Liver (tissue), 8 donors: ENCODE measurements at regions not wholly inside any gene's neighbourhood (a gene's known extent, or its start where the extent isn't known, plus 50 kb on each side); places are given as distances from the start of the nearest gene placed in this dataset.

ENCODE experiments used
- DNase-seq: peaks from one replicate; pipeline ENCODE4 v3.0.0-alpha.2; 2017; ENCODE audit warnings: low spot score
- H3K27ac ChIP-seq, 2 donors: one replicate each; pipeline ENCODE4 v1.7.0; 2013; ENCODE audit warnings: inconsistent platforms in 2 of 2, low read length in 2 of 2, control low read depth in 1 of 2, low read depth in 1 of 2, mild to moderate bottlenecking in 1 of 2
- H3K27me3 ChIP-seq, 4 donors: one replicate each; pipeline versions ENCODE4 v1.6.1 to v1.7.0; 2013; ENCODE audit warnings: low read length in 3 of 4, inconsistent platforms in 1 of 4, mild to moderate bottlenecking in 1 of 4, moderate library complexity in 1 of 4; ENCODE audit not compliant: control insufficient read depth in 4 of 4, insufficient read depth in 4 of 4
- H3K36me3 ChIP-seq, 4 donors: one replicate each; pipeline versions ENCODE4 v1.6.1 to v1.7.0; 2013; ENCODE audit warnings: low read length in 3 of 4, mild to moderate bottlenecking in 3 of 4, low read depth in 1 of 4, moderate library complexity in 1 of 4; ENCODE audit not compliant: control insufficient read depth in 4 of 4, insufficient read depth in 3 of 4
- H3K4me1 ChIP-seq, 4 donors: one replicate each; pipeline versions ENCODE4 v1.6.1 to v1.7.0; 2013; ENCODE audit warnings: low read length in 3 of 4, mild to moderate bottlenecking in 3 of 4, moderate library complexity in 1 of 4; ENCODE audit not compliant: control insufficient read depth in 4 of 4, insufficient read depth in 4 of 4
- H3K4me3 ChIP-seq, 3 donors: one replicate each; pipeline versions ENCODE4 v1.6.1 to v1.7.0; 2013; ENCODE audit warnings: low read length in 3 of 3, control low read depth in 1 of 3, low read depth in 1 of 3, mild to moderate bottlenecking in 1 of 3
- H3K9ac ChIP-seq, 2 donors: one replicate each; pipeline ENCODE4 v1.7.0; 2013; ENCODE audit warnings: low read length in 2 of 2, mild to moderate bottlenecking in 2 of 2, moderate library complexity in 2 of 2, control low read depth in 1 of 2, low read depth in 1 of 2
- H3K9me3 ChIP-seq, 4 donors: one replicate each; pipeline versions ENCODE4 v1.6.1 to v1.7.0; 2013; ENCODE audit warnings: low read length in 3 of 4; ENCODE audit not compliant: control insufficient read depth in 4 of 4
- EGR1 ChIP-seq, 2 donors: IDR thresholded peaks; 2 replicates each; pipeline ENCODE4 v1.6.1; 2016 to 2018; ENCODE audit warnings: antibody characterized with exemption in 2 of 2, low read depth in 2 of 2
- FOXA1 ChIP-seq: IDR thresholded peaks from 2 replicates; pipeline ENCODE4 v1.6.1; 2016; ENCODE audit warnings: antibody characterized with exemption
- FOXA2 ChIP-seq: IDR thresholded peaks from 2 replicates; pipeline ENCODE4 v1.6.1; 2016; ENCODE audit warnings: antibody characterized with exemption
- HNF4G ChIP-seq: IDR thresholded peaks from 2 replicates; pipeline ENCODE4 v1.6.1; 2016; ENCODE audit warnings: antibody characterized with exemption
- JUND ChIP-seq, 2 donors: IDR thresholded peaks; 2 replicates each; pipeline ENCODE4 v1.6.1; 2016; ENCODE audit warnings: antibody characterized with exemption in 2 of 2
- NR2F2 ChIP-seq: IDR thresholded peaks from 2 replicates; pipeline ENCODE4 v1.6.1; 2016; ENCODE audit warnings: antibody characterized with exemption
- RAD21 ChIP-seq, 2 donors: IDR thresholded peaks; 2 replicates each; pipeline ENCODE4 v1.6.1; 2016; ENCODE audit warnings: antibody characterized with exemption in 2 of 2, mild to moderate bottlenecking in 2 of 2
- RXRA ChIP-seq, 2 donors: IDR thresholded peaks; 2 replicates each; pipeline ENCODE4 v1.6.1; 2017 to 2018; ENCODE audit warnings: antibody characterized with exemption in 2 of 2, mild to moderate bottlenecking in 1 of 2
- SP1 ChIP-seq: IDR thresholded peaks from 2 replicates; pipeline ENCODE4 v1.6.1; 2018; ENCODE audit warnings: antibody characterized with exemption, mild to moderate bottlenecking
- YY1 ChIP-seq: IDR thresholded peaks from 2 replicates; pipeline ENCODE4 v1.6.1; 2016; ENCODE audit warnings: antibody characterized with exemption, mild to moderate bottlenecking
- WGBS: extraction: QIAGEN DNeasy Blood & Tissue Kit; methylation state at CpG from one replicate; pipeline ENCODE4 v1.1.7; 2013; 5-methylcytosine and 5-hydroxymethylcytosine counted together
- TF ChIP-seq, protein P1 (sequence below): IDR thresholded peaks from 2 replicates; pipeline ENCODE4 v1.6.1; 2016; ENCODE audit warnings: antibody characterized with exemption, mild to moderate bottlenecking
- TF ChIP-seq, protein P2 (sequence below): IDR thresholded peaks from 2 replicates; pipeline ENCODE4 v1.6.1; 2016; ENCODE audit warnings: antibody characterized with exemption
- TF ChIP-seq, protein P3 (sequence below): IDR thresholded peaks from 2 replicates; pipeline ENCODE4 v1.6.1; 2016; ENCODE audit warnings: antibody characterized with exemption
- TF ChIP-seq, protein P4 (sequence below): IDR thresholded peaks from 2 replicates; pipeline ENCODE4 v1.6.1; 2016; ENCODE audit warnings: antibody characterized with exemption
- TF ChIP-seq, protein P5 (sequence below): fragments of 150-350 bp; IDR thresholded peaks from 2 replicates; pipeline ENCODE4 v1.5.1; 2017; ENCODE audit warnings: improper control_type of control experiment, low read depth, low read length; ENCODE audit not compliant: missing input control
- donor health status: healthy.
- donor health status: healthy.
- donor health status: healthy.
- donor health status: healthy.
- donor health status: healthy.

DNA sequence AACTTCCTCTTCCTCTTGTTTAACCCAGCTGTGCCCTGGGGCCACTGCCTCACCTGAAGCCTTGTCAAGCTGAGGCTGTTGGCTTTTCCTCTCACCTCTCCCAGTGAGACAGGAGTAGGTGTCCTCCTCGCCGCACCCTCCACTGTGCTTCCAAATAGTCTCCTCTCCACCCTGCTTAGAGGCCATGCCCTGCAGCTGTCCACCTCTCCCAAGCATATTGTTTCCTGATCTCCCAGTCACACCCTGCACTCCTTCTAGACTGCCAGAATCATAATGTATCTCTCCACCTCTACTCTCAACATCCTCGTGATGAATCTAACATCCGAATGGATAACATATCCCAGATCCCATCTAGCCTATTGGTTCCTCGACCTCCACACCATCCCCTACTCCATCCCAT is 196.3 kb upstream of the GHITM start (continued):
- TF ChIP-seq, protein P1, sequence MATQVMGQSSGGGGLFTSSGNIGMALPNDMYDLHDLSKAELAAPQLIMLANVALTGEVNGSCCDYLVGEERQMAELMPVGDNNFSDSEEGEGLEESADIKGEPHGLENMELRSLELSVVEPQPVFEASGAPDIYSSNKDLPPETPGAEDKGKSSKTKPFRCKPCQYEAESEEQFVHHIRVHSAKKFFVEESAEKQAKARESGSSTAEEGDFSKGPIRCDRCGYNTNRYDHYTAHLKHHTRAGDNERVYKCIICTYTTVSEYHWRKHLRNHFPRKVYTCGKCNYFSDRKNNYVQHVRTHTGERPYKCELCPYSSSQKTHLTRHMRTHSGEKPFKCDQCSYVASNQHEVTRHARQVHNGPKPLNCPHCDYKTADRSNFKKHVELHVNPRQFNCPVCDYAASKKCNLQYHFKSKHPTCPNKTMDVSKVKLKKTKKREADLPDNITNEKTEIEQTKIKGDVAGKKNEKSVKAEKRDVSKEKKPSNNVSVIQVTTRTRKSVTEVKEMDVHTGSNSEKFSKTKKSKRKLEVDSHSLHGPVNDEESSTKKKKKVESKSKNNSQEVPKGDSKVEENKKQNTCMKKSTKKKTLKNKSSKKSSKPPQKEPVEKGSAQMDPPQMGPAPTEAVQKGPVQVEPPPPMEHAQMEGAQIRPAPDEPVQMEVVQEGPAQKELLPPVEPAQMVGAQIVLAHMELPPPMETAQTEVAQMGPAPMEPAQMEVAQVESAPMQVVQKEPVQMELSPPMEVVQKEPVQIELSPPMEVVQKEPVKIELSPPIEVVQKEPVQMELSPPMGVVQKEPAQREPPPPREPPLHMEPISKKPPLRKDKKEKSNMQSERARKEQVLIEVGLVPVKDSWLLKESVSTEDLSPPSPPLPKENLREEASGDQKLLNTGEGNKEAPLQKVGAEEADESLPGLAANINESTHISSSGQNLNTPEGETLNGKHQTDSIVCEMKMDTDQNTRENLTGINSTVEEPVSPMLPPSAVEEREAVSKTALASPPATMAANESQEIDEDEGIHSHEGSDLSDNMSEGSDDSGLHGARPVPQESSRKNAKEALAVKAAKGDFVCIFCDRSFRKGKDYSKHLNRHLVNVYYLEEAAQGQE = no peak
- TF ChIP-seq RAD21 (IDR thresholded peaks at IDR 0.05) = no peak

DNA sequence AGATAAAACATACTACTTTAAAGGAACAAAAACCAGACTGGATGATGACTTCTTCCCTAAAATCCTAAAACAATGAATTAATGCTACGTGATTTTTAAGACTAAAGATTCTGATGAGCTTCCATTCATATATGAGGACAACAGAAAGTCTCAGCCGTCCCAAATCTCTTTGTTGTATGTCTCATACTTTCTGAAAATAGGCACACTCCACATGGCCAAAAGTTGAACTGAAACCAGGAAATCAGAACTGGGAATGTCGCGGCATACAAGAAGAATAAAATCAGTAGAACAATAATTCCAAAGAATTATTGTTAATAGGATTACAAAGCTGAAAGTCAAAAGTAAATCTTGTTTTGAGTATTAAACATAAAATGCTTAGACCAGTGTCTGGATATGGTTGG is 195.4 kb upstream of the GHITM start:
- no peak overlapping the region for H3K4me3 ChIP-seq
- TF ChIP-seq, protein P2, sequence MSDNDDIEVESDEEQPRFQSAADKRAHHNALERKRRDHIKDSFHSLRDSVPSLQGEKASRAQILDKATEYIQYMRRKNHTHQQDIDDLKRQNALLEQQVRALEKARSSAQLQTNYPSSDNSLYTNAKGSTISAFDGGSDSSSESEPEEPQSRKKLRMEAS = no peak
- TF ChIP-seq JUND (IDR thresholded peaks at IDR 0.05) = no peak
- no peak for TF ChIP-seq RXRA (IDR thresholded peaks at IDR 0.05)
- TF ChIP-seq NR2F2 = no peak
- no peak for TF ChIP-seq FOXA1
- TF ChIP-seq, protein P3, sequence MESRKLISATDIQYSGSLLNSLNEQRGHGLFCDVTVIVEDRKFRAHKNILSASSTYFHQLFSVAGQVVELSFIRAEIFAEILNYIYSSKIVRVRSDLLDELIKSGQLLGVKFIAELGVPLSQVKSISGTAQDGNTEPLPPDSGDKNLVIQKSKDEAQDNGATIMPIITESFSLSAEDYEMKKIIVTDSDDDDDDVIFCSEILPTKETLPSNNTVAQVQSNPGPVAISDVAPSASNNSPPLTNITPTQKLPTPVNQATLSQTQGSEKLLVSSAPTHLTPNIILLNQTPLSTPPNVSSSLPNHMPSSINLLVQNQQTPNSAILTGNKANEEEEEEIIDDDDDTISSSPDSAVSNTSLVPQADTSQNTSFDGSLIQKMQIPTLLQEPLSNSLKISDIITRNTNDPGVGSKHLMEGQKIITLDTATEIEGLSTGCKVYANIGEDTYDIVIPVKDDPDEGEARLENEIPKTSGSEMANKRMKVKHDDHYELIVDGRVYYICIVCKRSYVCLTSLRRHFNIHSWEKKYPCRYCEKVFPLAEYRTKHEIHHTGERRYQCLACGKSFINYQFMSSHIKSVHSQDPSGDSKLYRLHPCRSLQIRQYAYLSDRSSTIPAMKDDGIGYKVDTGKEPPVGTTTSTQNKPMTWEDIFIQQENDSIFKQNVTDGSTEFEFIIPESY = no peak
- H3K9ac ChIP-seq = no peak overlapping the region
- 78% methylated on average over 4 of the region's 4 CpGs for WGBS
- no peaks in the 10 kb centered on the region for H3K36me3 ChIP-seq
- peaks cover 0 to 5% (median 0%) of the 10 kb centered on the region in 4 donors for H3K27me3 ChIP-seq
- no peaks in the 10 kb centered on the region for H3K4me1 ChIP-seq
- DNase-seq = no peak
- no peak overlapping the region for H3K27ac ChIP-seq
- no peaks in the 10 kb centered on the region for H3K9me3 ChIP-seq

DNA sequence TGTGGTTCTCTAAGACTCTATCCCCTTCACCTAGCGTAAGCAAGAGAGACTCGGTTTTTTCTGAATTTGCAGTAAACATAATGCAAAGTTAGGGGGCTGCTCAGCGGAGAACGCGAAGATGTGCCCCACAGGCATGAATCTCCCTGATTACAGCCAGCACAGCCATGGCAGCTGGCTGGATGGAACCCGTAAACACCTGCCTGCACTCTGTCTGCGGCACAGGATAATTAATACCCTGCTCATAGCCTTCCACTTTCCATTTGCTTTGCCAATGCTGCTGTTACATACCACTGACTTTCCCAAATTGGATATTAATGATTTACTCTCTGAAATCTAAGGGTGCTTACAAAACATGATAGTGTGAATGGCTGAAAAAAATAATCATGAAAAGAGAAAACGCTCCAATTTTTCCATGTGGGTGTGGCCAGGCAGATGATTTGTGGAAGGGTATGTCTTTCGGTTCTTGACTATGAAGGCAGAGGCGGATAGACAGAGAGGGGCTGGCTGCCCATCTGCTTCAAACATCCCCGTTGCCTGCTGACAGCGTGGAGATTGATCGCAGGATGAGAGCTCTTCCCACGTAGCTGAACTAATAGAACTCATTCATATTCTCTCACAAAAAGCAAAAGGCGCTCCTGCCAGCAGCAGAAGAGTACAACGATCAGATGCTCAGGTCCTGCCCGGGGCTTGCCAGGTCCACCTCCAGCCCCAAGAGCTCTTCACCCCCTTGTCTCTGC is 193.2 kb upstream of the GHITM start:
- Histone ChIP-seq H3K4me1 (no peaks in the 10 kb centered on the region), H3K9me3 (no peaks in the 10 kb centered on the region), H3K9ac (no peak overlapping the region), H3K4me3 (no peak overlapping the region), H3K27ac (no peak overlapping the region), H3K27me3 (peaks cover 0 to 3% (median 0%) of the 10 kb centered on the region in 4 donors), H3K36me3 (no peaks in the 10 kb centered on the region)
- WGBS = 80% methylated on average over 17 of the region's 17 CpGs
- DNase-seq = no peak
- TF ChIP-seq, protein P3 = no peak
- TF ChIP-seq YY1 (no peak), HNF4G (no peak), FOXA1 (no peak), FOXA2 (no peak), EGR1 (IDR thresholded peaks at IDR 0.05; ENCODE audit: low read depth in 2 of 2) (no peak), RXRA (IDR thresholded peaks at IDR 0.05) (no peak), NR2F2 (no peak), SP1 (no peak), RAD21 (IDR thresholded peaks at IDR 0.05) (no peak)
- TF ChIP-seq, protein P4, sequence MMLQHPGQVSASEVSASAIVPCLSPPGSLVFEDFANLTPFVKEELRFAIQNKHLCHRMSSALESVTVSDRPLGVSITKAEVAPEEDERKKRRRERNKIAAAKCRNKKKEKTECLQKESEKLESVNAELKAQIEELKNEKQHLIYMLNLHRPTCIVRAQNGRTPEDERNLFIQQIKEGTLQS = no peak
- TF ChIP-seq, protein P5, sequence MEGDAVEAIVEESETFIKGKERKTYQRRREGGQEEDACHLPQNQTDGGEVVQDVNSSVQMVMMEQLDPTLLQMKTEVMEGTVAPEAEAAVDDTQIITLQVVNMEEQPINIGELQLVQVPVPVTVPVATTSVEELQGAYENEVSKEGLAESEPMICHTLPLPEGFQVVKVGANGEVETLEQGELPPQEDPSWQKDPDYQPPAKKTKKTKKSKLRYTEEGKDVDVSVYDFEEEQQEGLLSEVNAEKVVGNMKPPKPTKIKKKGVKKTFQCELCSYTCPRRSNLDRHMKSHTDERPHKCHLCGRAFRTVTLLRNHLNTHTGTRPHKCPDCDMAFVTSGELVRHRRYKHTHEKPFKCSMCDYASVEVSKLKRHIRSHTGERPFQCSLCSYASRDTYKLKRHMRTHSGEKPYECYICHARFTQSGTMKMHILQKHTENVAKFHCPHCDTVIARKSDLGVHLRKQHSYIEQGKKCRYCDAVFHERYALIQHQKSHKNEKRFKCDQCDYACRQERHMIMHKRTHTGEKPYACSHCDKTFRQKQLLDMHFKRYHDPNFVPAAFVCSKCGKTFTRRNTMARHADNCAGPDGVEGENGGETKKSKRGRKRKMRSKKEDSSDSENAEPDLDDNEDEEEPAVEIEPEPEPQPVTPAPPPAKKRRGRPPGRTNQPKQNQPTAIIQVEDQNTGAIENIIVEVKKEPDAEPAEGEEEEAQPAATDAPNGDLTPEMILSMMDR = no peak
- TF ChIP-seq, protein P2 = no peak
- TF ChIP-seq, protein P1 = no peak
